Caco-2 (cell line): ENCODE measurements at regions not wholly inside any gene's neighbourhood (a gene's known extent, or its start where the extent isn't known, plus 50 kb on each side); places are given as distances from the start of the nearest gene placed in this dataset.

ENCODE experiments used
- BruUV-seq: library from RNA; stranded (reverse); fragments of 400-500 nt; replicated peaks from 2 replicates; lab custom pipeline; 2021; lab: Mats Ljungman, UMichigan
- CTCF ChIA-PET: fragments of 300-600 bp; sonication (Branson Sonifier 250); formaldehyde crosslinking; loops from one replicate; lab custom pipeline; 2022; ENCODE audit warnings: antibody characterized with exemption; lab: Charles Lee
- POLR2A ChIA-PET: fragments of 300-600 bp; sonication (Branson Sonifier 250); formaldehyde crosslinking; loops from one replicate; lab custom pipeline; 2022; ENCODE audit warnings: antibody characterized with exemption; lab: Charles Lee
- DNase-seq, 2 experiments: peaks; one replicate each; pipeline versions ENCODE4 v3.0.0 to v3.0.0-alpha.2; 2020 to 2022
- H3K27me3 ChIP-seq: replicated peaks from 2 replicates; pipeline ENCODE4 v1.6.0; 2011; ENCODE audit warnings: low read length; ENCODE audit not compliant: control insufficient read depth, insufficient read depth
- H3K36me3 ChIP-seq: 2 replicates; pipeline ENCODE4 v1.5.1; 2011; ENCODE audit warnings: low read length; ENCODE audit not compliant: control insufficient read depth, insufficient read depth
- H3K4me1 ChIP-seq: fragments of 250-450 bp; sonication (Bioruptor Pico); 2 replicates; pipeline ENCODE4 v1.5.1; 2020; ENCODE audit warnings: mild to moderate bottlenecking
- H3K4me3 ChIP-seq: 2 replicates; pipeline ENCODE4 v1.5.1; 2011; ENCODE audit warnings: low read depth, mild to moderate bottlenecking, control low read depth, low read length
- H3K9me3 ChIP-seq: fragments of 250-450 bp; sonication (Bioruptor Pico); 2 replicates; pipeline ENCODE4 v1.5.1; 2020; ENCODE audit warnings: mild to moderate bottlenecking, moderate library complexity
- H3K27ac Mint-ChIP-seq: one replicate; pipeline ENCODE4 v1.8.0; 2022; ENCODE audit warnings: mixed read lengths; ENCODE audit not compliant: unreplicated experiment
- H3K27me3 Mint-ChIP-seq: one replicate; pipeline ENCODE4 v1.8.0; 2022; ENCODE audit warnings: mixed read lengths; ENCODE audit not compliant: insufficient read depth, unreplicated experiment
- H3K36me3 Mint-ChIP-seq: one replicate; pipeline ENCODE4 v1.8.0; 2022; ENCODE audit warnings: mild to moderate bottlenecking, mixed read lengths; ENCODE audit not compliant: insufficient read depth, unreplicated experiment
- H3K4me1 Mint-ChIP-seq: one replicate; pipeline ENCODE4 v1.8.0; 2022; ENCODE audit warnings: low read depth, mixed read lengths; ENCODE audit not compliant: unreplicated experiment
- H3K4me3 Mint-ChIP-seq: one replicate; pipeline ENCODE4 v1.8.0; 2022; ENCODE audit warnings: mild to moderate bottlenecking, moderate library complexity, mixed read lengths; ENCODE audit not compliant: unreplicated experiment
- H3K9me3 Mint-ChIP-seq: one replicate; pipeline ENCODE4 v1.8.0; 2022; ENCODE audit warnings: mixed read lengths; ENCODE audit not compliant: unreplicated experiment
- intact Hi-C: fragments of 100-400 bp; cut with micrococcal nuclease; formaldehyde crosslinking; loops from one replicate; pipeline ENCODE4 v1.10.0; 2022; ENCODE audit not compliant: unreplicated experiment
- TF ChIP-seq, protein P1 (sequence below), 2 experiments: fragments of 200-600 bp in 1 of 2; IDR thresholded peaks; 1 replicate in 1 of 2; 2 replicates in 1 of 2; pipeline versions ENCODE4 v1.5.1 to v1.8.0; 2011 to 2022; ENCODE audit warnings: antibody characterized with exemption in 1 of 2, control low read depth in 1 of 2, inconsistent platforms in 1 of 2, low read depth in 1 of 2, low read length in 1 of 2, mild to moderate bottlenecking in 1 of 2, moderate library complexity in 1 of 2; ENCODE audit not compliant: insufficient read depth in 1 of 2, severe bottlenecking in 1 of 2, unreplicated experiment in 1 of 2

DNA sequence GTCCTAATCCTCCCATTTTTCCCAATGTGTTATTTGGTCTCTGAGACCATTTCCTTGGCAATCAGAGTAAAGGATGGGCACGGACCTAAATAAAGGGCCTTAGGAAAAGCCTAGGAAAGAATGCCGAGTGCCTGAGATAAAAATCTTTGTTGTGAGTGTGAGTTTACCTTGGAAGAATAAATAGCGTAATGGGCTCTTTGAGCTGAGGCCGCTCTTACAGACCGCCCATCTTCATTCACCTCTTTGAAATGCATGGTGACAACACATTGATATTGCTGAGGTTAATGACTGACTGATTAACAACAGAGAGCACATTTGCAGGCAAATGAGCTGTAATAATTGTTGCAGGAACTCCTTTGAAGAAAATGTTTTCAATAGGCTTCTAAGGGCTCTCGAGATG, 1967.1 kb upstream of the WWC1 start:
- H3K4me3 Mint-ChIP-seq = no peak overlapping the region

DNA sequence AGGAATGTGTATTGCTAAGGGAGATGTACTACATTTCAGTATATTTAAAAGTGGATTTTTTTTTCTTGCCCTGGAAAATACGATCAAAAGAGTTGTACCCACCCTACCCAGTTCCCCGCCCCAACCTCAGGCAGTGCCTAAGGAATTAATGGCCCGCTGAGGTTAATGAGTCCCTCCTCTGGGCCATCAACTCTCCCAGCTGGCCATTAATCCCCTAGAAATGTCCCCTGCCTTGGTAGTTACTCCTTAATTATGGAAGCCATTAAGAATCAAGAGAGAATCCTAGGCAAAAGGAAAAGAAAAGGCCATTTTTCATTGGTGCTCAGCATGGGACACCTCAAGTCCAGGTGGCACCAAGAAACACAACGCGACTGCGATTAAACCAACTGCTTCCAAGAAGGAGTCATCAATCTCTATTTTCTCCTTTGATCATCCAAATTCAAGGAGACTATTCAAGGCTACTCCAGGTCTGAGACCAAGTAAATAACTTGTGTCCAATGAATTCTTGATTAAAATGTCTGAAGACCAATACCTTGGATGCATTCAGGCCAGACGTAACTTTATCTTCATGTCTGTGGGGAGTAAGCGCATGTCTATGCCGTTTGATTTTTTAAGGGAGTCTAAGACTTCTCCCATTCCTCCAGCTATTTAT, 1962.2 kb upstream of the WWC1 start:
- POLR2A ChIA-PET = no interaction called here
- H3K36me3 Mint-ChIP-seq = no peaks in the 10 kb centered on the region
- no peaks in the 10 kb centered on the region for H3K36me3 ChIP-seq

More for the DNA sequence above, 1967.1 kb upstream of the WWC1 start:
- intact Hi-C loops = no loop called here
- Mint-ChIP-seq H3K9me3 (no peaks in the 10 kb centered on the region), H3K27ac (no peak overlapping the region), H3K4me1 (no peaks in the 10 kb centered on the region), H3K27me3 (no peaks in the 10 kb centered on the region), H3K36me3 (no peaks in the 10 kb centered on the region)
- Histone ChIP-seq H3K9me3 (no peaks in the 10 kb centered on the region), H3K27me3 (no peaks in the 10 kb centered on the region), H3K4me1 (no peaks in the 10 kb centered on the region), H3K36me3 (no peaks in the 10 kb centered on the region), H3K4me3 (no peak overlapping the region)
- POLR2A ChIA-PET = no interaction called here
- no TSS peak for BruUV-seq
- CTCF ChIA-PET = no interaction called here
- TF ChIP-seq, protein P1, sequence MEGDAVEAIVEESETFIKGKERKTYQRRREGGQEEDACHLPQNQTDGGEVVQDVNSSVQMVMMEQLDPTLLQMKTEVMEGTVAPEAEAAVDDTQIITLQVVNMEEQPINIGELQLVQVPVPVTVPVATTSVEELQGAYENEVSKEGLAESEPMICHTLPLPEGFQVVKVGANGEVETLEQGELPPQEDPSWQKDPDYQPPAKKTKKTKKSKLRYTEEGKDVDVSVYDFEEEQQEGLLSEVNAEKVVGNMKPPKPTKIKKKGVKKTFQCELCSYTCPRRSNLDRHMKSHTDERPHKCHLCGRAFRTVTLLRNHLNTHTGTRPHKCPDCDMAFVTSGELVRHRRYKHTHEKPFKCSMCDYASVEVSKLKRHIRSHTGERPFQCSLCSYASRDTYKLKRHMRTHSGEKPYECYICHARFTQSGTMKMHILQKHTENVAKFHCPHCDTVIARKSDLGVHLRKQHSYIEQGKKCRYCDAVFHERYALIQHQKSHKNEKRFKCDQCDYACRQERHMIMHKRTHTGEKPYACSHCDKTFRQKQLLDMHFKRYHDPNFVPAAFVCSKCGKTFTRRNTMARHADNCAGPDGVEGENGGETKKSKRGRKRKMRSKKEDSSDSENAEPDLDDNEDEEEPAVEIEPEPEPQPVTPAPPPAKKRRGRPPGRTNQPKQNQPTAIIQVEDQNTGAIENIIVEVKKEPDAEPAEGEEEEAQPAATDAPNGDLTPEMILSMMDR (IDR thresholded peaks at IDR 0.05; ENCODE audit: insufficient read depth in 1 of 2, low read depth in 1 of 2, low read length in 1 of 2, severe bottlenecking in 1 of 2, unreplicated experiment in 1 of 2) = no peak
- no peak for DNase-seq

DNA sequence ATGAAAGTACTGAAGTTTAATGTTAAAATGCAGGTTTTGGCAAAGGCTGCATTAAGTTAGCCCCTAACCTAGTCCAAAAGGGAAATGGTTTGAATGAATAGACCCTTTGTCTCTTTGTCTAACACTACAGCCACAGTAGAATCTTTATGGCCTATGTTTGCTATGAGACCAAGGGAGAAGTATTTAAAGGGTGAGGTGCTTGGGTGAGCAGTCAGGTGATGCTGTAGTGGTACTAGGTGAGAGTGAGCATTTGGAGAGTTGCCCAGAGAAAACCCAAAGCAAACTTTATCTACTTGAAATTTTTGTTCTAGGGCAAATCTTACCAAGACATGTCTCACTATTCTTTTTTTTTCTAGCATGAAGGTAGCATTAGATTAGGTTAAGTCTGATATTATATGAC, 1961.4 kb upstream of the WWC1 start:
- Mint-ChIP-seq H3K4me3 (no peak overlapping the region), H3K9me3 (peaks cover 9% of the 10 kb centered on the region), H3K27ac (no peak overlapping the region), H3K4me1 (peaks cover 8% of the 10 kb centered on the region), H3K27me3 (no peaks in the 10 kb centered on the region), H3K36me3 (no peaks in the 10 kb centered on the region)
- Histone ChIP-seq H3K4me3 (no peak overlapping the region), H3K27me3 (no peaks in the 10 kb centered on the region), H3K9me3 (no peaks in the 10 kb centered on the region), H3K4me1 (no peaks in the 10 kb centered on the region), H3K36me3 (no peaks in the 10 kb centered on the region)
- CTCF ChIA-PET = no interaction called here
- TF ChIP-seq, protein P1 (IDR thresholded peaks at IDR 0.05; ENCODE audit: insufficient read depth in 1 of 2, low read depth in 1 of 2, low read length in 1 of 2, severe bottlenecking in 1 of 2, unreplicated experiment in 1 of 2) = no peak
- POLR2A ChIA-PET = no interaction called here
- BruUV-seq = no TSS peak
- no peak for DNase-seq
- intact Hi-C loops = no loop called here

More for the DNA sequence above, 1962.2 kb upstream of the WWC1 start:
- Mint-ChIP-seq H3K4me3 (no peak overlapping the region), H3K27ac (no peak overlapping the region), H3K4me1 (peaks cover 8% of the 10 kb centered on the region), H3K27me3 (no peaks in the 10 kb centered on the region), H3K9me3 (peaks cover 9% of the 10 kb centered on the region)
- intact Hi-C loops = no loop called here
- H3K4me1 ChIP-seq = no peaks in the 10 kb centered on the region
- TF ChIP-seq, protein P1 (IDR thresholded peaks at IDR 0.05; ENCODE audit: insufficient read depth in 1 of 2, low read depth in 1 of 2, low read length in 1 of 2, severe bottlenecking in 1 of 2, unreplicated experiment in 1 of 2) = no peak
- CTCF ChIA-PET = no interaction called here
- BruUV-seq = no TSS peak
- H3K27me3 ChIP-seq = no peaks in the 10 kb centered on the region
- H3K9me3 ChIP-seq = no peaks in the 10 kb centered on the region
- no peak for DNase-seq
- H3K4me3 ChIP-seq = no peak overlapping the region
